HG03457 (cell line): ENCODE measurements at regions not wholly inside any gene's neighbourhood (a gene's known extent, or its start where the extent isn't known, plus 50 kb on each side); places are given as distances from the start of the nearest gene placed in this dataset.
"Not testable (repeated sequence)": the region's sequence is repeated elsewhere in the genome, so short reads cannot be mapped to it uniquely, and the experiment has no call there.

Experiments used
- ATAC-seq: cut with Tn5 transposase; IDR thresholded peaks from one replicate; pipeline ENCODE4 v1.9.1; 2021; ENCODE audit warnings: moderate number of reproducible peaks; ENCODE audit not compliant: unreplicated experiment

GRCh38 chr1:95297906-95298305 lies 63.9 kb downstream of the RWDD3 start:
- ATAC-seq = not testable (repeated sequence)

- no peak for ATAC-seq
These were observed 67.1 kb downstream of the RWDD3 start for GRCh38 chr1:95301091-95301490.

GRCh38 chr1:95301614-95302013 lies 67.6 kb downstream of the RWDD3 start:
- ATAC-seq = no peak

GRCh38 chr1:95304803-95305202 lies 70.8 kb downstream of the RWDD3 start:
- ATAC-seq = no peak

- no peak for ATAC-seq
These were observed 74.4 kb downstream of the RWDD3 start for GRCh38 chr1:95308276-95309030.

GRCh38 chr1:95309031-95309471 lies 75.0 kb downstream of the RWDD3 start:
- ATAC-seq = no peak

- ATAC-seq = no peak
These were observed 77.0 kb downstream of the RWDD3 start for GRCh38 chr1:95311014-95311413.

GRCh38 chr1:95311762-95312161 lies 77.8 kb downstream of the RWDD3 start:
- ATAC-seq = no peak

- ATAC-seq = no peak
These were observed 78.2 kb downstream of the RWDD3 start for GRCh38 chr1:95312181-95312580.

GRCh38 chr1:95313527-95313926 lies 79.5 kb downstream of the RWDD3 start:
- no peak for ATAC-seq

GRCh38 chr1:95321531-95321930 lies 87.5 kb downstream of the RWDD3 start:
- no peak for ATAC-seq

GRCh38 chr1:95323123-95323522 lies 89.1 kb downstream of the RWDD3 start:
- ATAC-seq = no peak

GRCh38 chr1:95325349-95325748 lies 91.3 kb downstream of the RWDD3 start:
- no peak for ATAC-seq

- no peak for ATAC-seq
These were observed 92.0 kb downstream of the RWDD3 start for GRCh38 chr1:95326023-95326422.

GRCh38 chr1:95332754-95333153 lies 98.7 kb downstream of the RWDD3 start:
- no peak for ATAC-seq

GRCh38 chr1:95339377-95339776 lies 105.4 kb downstream of the RWDD3 start:
- ATAC-seq = no peak

GRCh38 chr1:95340061-95340460 lies 106.1 kb downstream of the RWDD3 start:
- ATAC-seq = no peak

- ATAC-seq = no peak
These were observed 118.8 kb downstream of the RWDD3 start for GRCh38 chr1:95352767-95353166.

GRCh38 chr1:95353194-95353593 lies 119.2 kb downstream of the RWDD3 start:
- no peak for ATAC-seq

- no peak for ATAC-seq
These were observed 130.5 kb downstream of the RWDD3 start for GRCh38 chr1:95364546-95364945.

- no peak for ATAC-seq
These were observed 132.5 kb downstream of the RWDD3 start for GRCh38 chr1:95366498-95366897.

- ATAC-seq = no peak
These were observed 134.2 kb downstream of the RWDD3 start for GRCh38 chr1:95368178-95368577.
